H9 (cell line): ENCODE measurements at regions not wholly inside any gene's neighbourhood (a gene's known extent, or its start where the extent isn't known, plus 50 kb on each side); places are given as distances from the start of the nearest gene placed in this dataset.
"Not testable (repeated sequence)": the region's sequence is repeated elsewhere in the genome, so short reads cannot be mapped to it uniquely, and the experiment has no call there.

Source experiments
- DNase-seq: peaks from one replicate; pipeline ENCODE4 v3.0.0-alpha.2; 2017
- H2AFZ ChIP-seq: one replicate; pipeline ENCODE4 v1.6.1; 2013; ENCODE audit warnings: mild to moderate bottlenecking, low read length, control low read depth, moderate library complexity
- H2AK5ac ChIP-seq: 2 replicates; pipeline ENCODE4 v1.6.1; 2013; ENCODE audit warnings: low read length, control low read depth, mixed read lengths; ENCODE audit not compliant: insufficient read length
- H2BK120ac ChIP-seq: one replicate; pipeline ENCODE4 v1.6.1; 2013; ENCODE audit warnings: low read depth, mild to moderate bottlenecking, low read length, control low read depth, inconsistent platforms; ENCODE audit not compliant: poor library complexity, severe bottlenecking
- H2BK12ac ChIP-seq: 2 replicates; pipeline ENCODE4 v1.6.1; 2013; ENCODE audit warnings: low read length, control low read depth, mixed read lengths, low read depth; ENCODE audit not compliant: insufficient read length
- H2BK15ac ChIP-seq: 2 replicates; pipeline ENCODE4 v1.6.1; 2013; ENCODE audit warnings: low read depth, low read length, control low read depth
- H2BK20ac ChIP-seq: one replicate; pipeline ENCODE4 v1.6.1; 2013; ENCODE audit warnings: low read depth, mild to moderate bottlenecking, low read length, control low read depth, inconsistent platforms; ENCODE audit not compliant: poor library complexity, severe bottlenecking
- H2BK5ac ChIP-seq: 2 replicates; pipeline ENCODE4 v1.6.1; 2013; ENCODE audit warnings: low read length, control low read depth, mixed read lengths; ENCODE audit not compliant: insufficient read length
- H3K14ac ChIP-seq: 2 replicates; pipeline ENCODE4 v1.6.1; 2013; ENCODE audit warnings: low read length, control low read depth; ENCODE audit not compliant: insufficient read depth
- H3K18ac ChIP-seq: 2 replicates; pipeline ENCODE4 v1.6.1; 2013; ENCODE audit warnings: low read depth, mild to moderate bottlenecking, mixed read lengths, low read length, control low read depth; ENCODE audit not compliant: insufficient read length
- H3K23ac ChIP-seq: 2 replicates; pipeline ENCODE4 v1.6.1; 2013; ENCODE audit warnings: low read length, control low read depth, mixed read lengths, low read depth; ENCODE audit not compliant: insufficient read length
- H3K23me2 ChIP-seq: 2 replicates; pipeline ENCODE4 v1.6.1; 2013; ENCODE audit warnings: low read depth, mild to moderate bottlenecking, mixed read lengths, low read length, control low read depth; ENCODE audit not compliant: insufficient read length, poor library complexity, severe bottlenecking
- H3K27ac ChIP-seq: 2 replicates; pipeline ENCODE4 v1.5.1; 2013; ENCODE audit warnings: low read length, control low read depth, mixed read lengths, low read depth; ENCODE audit not compliant: insufficient read length
- H3K27me3 ChIP-seq: 2 replicates; pipeline ENCODE4 v1.6.1; 2013; ENCODE audit warnings: low read length, control low read depth, inconsistent platforms; ENCODE audit not compliant: insufficient read depth
- H3K4ac ChIP-seq: 2 replicates; pipeline ENCODE4 v1.6.1; 2013; ENCODE audit warnings: low read depth, mild to moderate bottlenecking, control low read depth, inconsistent platforms, low read length, moderate library complexity
- H3K4me1 ChIP-seq: 2 replicates; pipeline ENCODE4 v1.6.1; 2013; ENCODE audit warnings: low read length, control low read depth, inconsistent platforms; ENCODE audit not compliant: insufficient read depth
- H3K4me2 ChIP-seq: 2 replicates; pipeline ENCODE4 v1.6.1; 2013; ENCODE audit warnings: low read length, control low read depth, mixed read lengths; ENCODE audit not compliant: insufficient read length, insufficient read depth
- H3K56ac ChIP-seq: 2 replicates; pipeline ENCODE4 v1.6.1; 2013; ENCODE audit warnings: low read depth, mild to moderate bottlenecking, mixed read lengths, low read length, control low read depth; ENCODE audit not compliant: insufficient read length
- H3K79me1 ChIP-seq: 2 replicates; pipeline ENCODE4 v1.6.1; 2013; ENCODE audit warnings: low read depth, mild to moderate bottlenecking, moderate library complexity, low read length, control low read depth, inconsistent platforms; ENCODE audit not compliant: insufficient read depth, poor library complexity, severe bottlenecking
- H3K79me2 ChIP-seq: 2 replicates; pipeline ENCODE4 v1.6.1; 2013; ENCODE audit warnings: low read length, control low read depth, inconsistent platforms; ENCODE audit not compliant: insufficient read depth
- H3K9ac ChIP-seq: 2 replicates; pipeline ENCODE4 v1.6.1; 2013; ENCODE audit warnings: low read length, control low read depth, mixed read lengths; ENCODE audit not compliant: insufficient read length; ENCODE audit errors: extremely low read depth
- H3K9me3 ChIP-seq: one replicate; pipeline ENCODE4 v1.6.1; 2013; ENCODE audit warnings: low read depth, low read length, inconsistent platforms; ENCODE audit not compliant: control insufficient read depth
- H3T11ph ChIP-seq: one replicate; pipeline ENCODE4 v1.6.1; 2013; ENCODE audit warnings: mild to moderate bottlenecking, low read length, control low read depth, inconsistent platforms
- H4K20me1 ChIP-seq: one replicate; pipeline ENCODE4 v1.6.1; 2013; ENCODE audit not compliant: control insufficient read depth, insufficient read length, insufficient read depth
- H4K5ac ChIP-seq: 2 replicates; pipeline ENCODE4 v1.6.1; 2013; ENCODE audit warnings: low read depth, mild to moderate bottlenecking, mixed read lengths, low read length, control low read depth; ENCODE audit not compliant: insufficient read length
- H4K8ac ChIP-seq: replicated peaks from 2 replicates; pipeline ENCODE4 v1.6.1; 2013; ENCODE audit warnings: low read length, control low read depth, mixed read lengths, low read depth; ENCODE audit not compliant: insufficient read length
- H4K91ac ChIP-seq: 2 replicates; pipeline ENCODE4 v1.6.1; 2013; ENCODE audit warnings: low read depth, mild to moderate bottlenecking, moderate library complexity, mixed read lengths, low read length, control low read depth; ENCODE audit not compliant: insufficient read length
- H3K27ac Mint-ChIP-seq, 3 experiments: 2 replicates in 2 of 3; 3 replicates in 1 of 3; pipeline ENCODE4 v1.8.0; 2020 to 2021; ENCODE audit warnings: mixed read lengths in 3 of 3, mild to moderate bottlenecking in 1 of 3, moderate library complexity in 1 of 3
- H3K27me3 Mint-ChIP-seq: 2 replicates; pipeline ENCODE4 v1.8.0; 2021; ENCODE audit warnings: low read depth, mild to moderate bottlenecking, moderate library complexity, mixed read lengths
- H3K36me3 Mint-ChIP-seq, 3 experiments: 2 replicates in 2 of 3; 3 replicates in 1 of 3; pipeline ENCODE4 v1.8.0; 2020 to 2021; ENCODE audit warnings: low read depth in 3 of 3, mixed read lengths in 3 of 3; ENCODE audit not compliant: insufficient read depth in 1 of 3
- H3K4me1 Mint-ChIP-seq, 2 experiments: 2 replicates each; pipeline ENCODE4 v1.8.0; 2020; ENCODE audit warnings: mixed read lengths in 2 of 2
- H3K4me3 Mint-ChIP-seq, 2 experiments: 2 replicates in 1 of 2; 3 replicates in 1 of 2; pipeline ENCODE4 v1.8.0; 2020 to 2021; ENCODE audit warnings: mild to moderate bottlenecking in 2 of 2, mixed read lengths in 2 of 2, moderate library complexity in 1 of 2
- H3K9me3 Mint-ChIP-seq, 2 experiments: 2 replicates in 1 of 2; 3 replicates in 1 of 2; pipeline ENCODE4 v1.8.0; 2020; ENCODE audit warnings: mild to moderate bottlenecking in 2 of 2, mixed read lengths in 2 of 2, moderate library complexity in 1 of 2
- WGBS: extraction: QIAGEN DNeasy Blood & Tissue Kit; methylation state at CpG from one replicate; pipeline ENCODE4 v1.1.7; 2013; ENCODE audit warnings: missing lambda C conversion rate, low lambda C conversion rate, mixed read lengths; ENCODE audit not compliant: insufficient read length; ENCODE audit errors: extremely low coverage; 5-methylcytosine and 5-hydroxymethylcytosine counted together
- TF ChIP-seq, protein P1 (sequence below): fragments of 200-600 bp; sonication (generic); conservative IDR thresholded peaks from 3 replicates; pipeline ENCODE4 v1.8.0; 2021; ENCODE audit warnings: antibody characterized with exemption, mild to moderate bottlenecking

DNA sequence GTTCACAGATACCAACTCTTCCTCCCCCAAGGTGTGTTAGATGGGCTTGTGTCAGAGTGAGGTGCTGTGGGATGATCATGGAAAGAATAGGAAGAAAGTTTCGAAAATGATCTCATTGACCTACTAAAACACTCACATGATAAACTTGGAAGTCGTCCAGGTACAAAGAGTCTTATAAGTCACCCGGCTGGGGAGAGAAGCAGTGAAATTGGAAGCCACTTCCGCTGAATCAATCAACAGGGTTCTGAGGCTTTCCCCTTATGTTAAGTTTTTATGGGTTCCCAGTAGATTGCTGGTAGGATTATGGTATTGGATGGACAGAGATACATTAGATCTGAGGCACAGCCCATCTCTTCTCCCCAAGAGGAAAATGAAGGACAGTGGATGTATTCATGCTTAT is 218.8 kb upstream of the MSX2 start:
- TF ChIP-seq, protein P1, sequence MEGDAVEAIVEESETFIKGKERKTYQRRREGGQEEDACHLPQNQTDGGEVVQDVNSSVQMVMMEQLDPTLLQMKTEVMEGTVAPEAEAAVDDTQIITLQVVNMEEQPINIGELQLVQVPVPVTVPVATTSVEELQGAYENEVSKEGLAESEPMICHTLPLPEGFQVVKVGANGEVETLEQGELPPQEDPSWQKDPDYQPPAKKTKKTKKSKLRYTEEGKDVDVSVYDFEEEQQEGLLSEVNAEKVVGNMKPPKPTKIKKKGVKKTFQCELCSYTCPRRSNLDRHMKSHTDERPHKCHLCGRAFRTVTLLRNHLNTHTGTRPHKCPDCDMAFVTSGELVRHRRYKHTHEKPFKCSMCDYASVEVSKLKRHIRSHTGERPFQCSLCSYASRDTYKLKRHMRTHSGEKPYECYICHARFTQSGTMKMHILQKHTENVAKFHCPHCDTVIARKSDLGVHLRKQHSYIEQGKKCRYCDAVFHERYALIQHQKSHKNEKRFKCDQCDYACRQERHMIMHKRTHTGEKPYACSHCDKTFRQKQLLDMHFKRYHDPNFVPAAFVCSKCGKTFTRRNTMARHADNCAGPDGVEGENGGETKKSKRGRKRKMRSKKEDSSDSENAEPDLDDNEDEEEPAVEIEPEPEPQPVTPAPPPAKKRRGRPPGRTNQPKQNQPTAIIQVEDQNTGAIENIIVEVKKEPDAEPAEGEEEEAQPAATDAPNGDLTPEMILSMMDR = no peak
- DNase-seq = no peak
- peaks cover 2 to 3% of the 10 kb centered on the region in 2 experiments; a peak in 3 of 5 replicates for H3K9me3 Mint-ChIP-seq
- H3K79me1 ChIP-seq = no peaks in the 10 kb centered on the region
- H3K4me3 Mint-ChIP-seq = no peak overlapping the region
- H3K56ac ChIP-seq = no peak overlapping the region
- H2AFZ ChIP-seq = no peak overlapping the region
- no peak overlapping the region for H4K91ac ChIP-seq
- H3K23ac ChIP-seq = no peak overlapping the region
- WGBS = no CpG with 5 or more reads among the region's 4 CpGs
- H3K18ac ChIP-seq = no peak overlapping the region
- no peaks in the 10 kb centered on the region for H3K79me2 ChIP-seq
- peaks cover 19% of the 10 kb centered on the region for H3K27me3 Mint-ChIP-seq
- no peak overlapping the region for H2BK12ac ChIP-seq
- no peaks in the 10 kb centered on the region for H3K9me3 ChIP-seq
- no peak overlapping the region for H3K27ac ChIP-seq
- H3K4me1 ChIP-seq = no peaks in the 10 kb centered on the region
- no peak overlapping the region for H2BK20ac ChIP-seq
- no peak overlapping the region for H3K4me2 ChIP-seq
- no peaks in the 10 kb centered on the region for H4K20me1 ChIP-seq
- no peaks in the 10 kb centered on the region for H3K23me2 ChIP-seq
- H3K27me3 ChIP-seq = no peaks in the 10 kb centered on the region
- no peak overlapping the region for H4K8ac ChIP-seq
- no peak overlapping the region for H4K5ac ChIP-seq
- no peak overlapping the region for H3K9ac ChIP-seq
- no peak overlapping the region for H2AK5ac ChIP-seq
- H3T11ph ChIP-seq = no peak overlapping the region
- H2BK15ac ChIP-seq = no peak overlapping the region
- H2BK5ac ChIP-seq = no peak overlapping the region
- no peak overlapping the region for H2BK120ac ChIP-seq
- H3K4me1 Mint-ChIP-seq = no peaks in the 10 kb centered on the region; a peak in 1 of 4 replicates
- H3K4ac ChIP-seq = no peak overlapping the region
- no peak overlapping the region for H3K27ac Mint-ChIP-seq
- H3K14ac ChIP-seq = no peak overlapping the region
- H3K36me3 Mint-ChIP-seq = no peaks in the 10 kb centered on the region

DNA sequence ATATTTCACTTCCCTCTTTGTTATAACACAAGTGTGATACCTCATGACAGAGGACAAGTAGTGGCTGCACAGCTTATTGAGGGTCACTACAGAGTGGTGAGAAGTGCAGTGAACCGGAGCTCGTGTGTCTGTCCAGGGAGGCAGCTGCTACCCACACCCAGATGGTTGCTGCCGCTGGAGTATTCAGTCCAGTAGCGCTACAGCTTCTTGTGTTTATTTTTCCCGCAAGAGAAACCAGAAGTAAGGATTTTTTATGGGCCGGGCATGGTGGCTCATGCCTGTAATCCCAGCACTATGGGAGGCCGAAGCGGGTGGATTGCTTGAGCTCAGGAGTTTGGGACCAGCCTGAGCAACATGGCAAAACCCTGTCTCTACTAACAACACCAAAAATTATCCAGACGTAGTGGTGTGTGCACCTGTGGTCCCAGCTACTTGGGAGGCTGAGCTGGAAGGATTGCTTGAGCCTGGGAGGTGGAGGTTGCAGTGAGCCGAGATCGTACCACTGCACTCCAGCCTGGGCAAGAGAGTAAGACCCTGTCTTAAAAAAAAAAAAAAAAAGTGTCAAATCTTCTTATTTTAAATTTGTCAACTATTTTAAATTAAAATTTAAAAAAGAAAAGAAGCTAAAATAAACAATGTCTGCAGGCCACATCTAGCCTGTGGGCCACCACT is 213.5 kb upstream of the MSX2 start:
- H3K27ac Mint-ChIP-seq, H2BK15ac ChIP-seq, H3K9me3 Mint-ChIP-seq, H3K4me1 Mint-ChIP-seq, H2AK5ac ChIP-seq, H3K79me2 ChIP-seq, H4K5ac ChIP-seq, H3K14ac ChIP-seq, H3K4me2 ChIP-seq, H4K8ac ChIP-seq, H4K91ac ChIP-seq, H3K4me1 ChIP-seq, H3K27me3 ChIP-seq, H2BK20ac ChIP-seq, H3K27ac ChIP-seq, H3K36me3 Mint-ChIP-seq, H2BK5ac ChIP-seq, H2BK120ac ChIP-seq, H3K18ac ChIP-seq, H3K56ac ChIP-seq, H3K79me1 ChIP-seq, H3K9me3 ChIP-seq, H3K23ac ChIP-seq, H3K9ac ChIP-seq, H2AFZ ChIP-seq, H3T11ph ChIP-seq, H3K4ac ChIP-seq, H4K20me1 ChIP-seq, H2BK12ac ChIP-seq, H3K23me2 ChIP-seq, DNase-seq, H3K4me3 Mint-ChIP-seq: not testable (repeated sequence)
- WGBS = no CpG with 5 or more reads among the region's 11 CpGs
- H3K27me3 Mint-ChIP-seq = peaks cover 28% of the 10 kb centered on the region
